ENCODE measurements at regions not wholly inside any gene's neighbourhood (a gene's known extent, or its start where the extent isn't known, plus 50 kb on each side); places are given as distances from the start of the nearest gene placed in this dataset.

- POLR2A ChIA-PET: no interaction called here
- Mint-ChIP-seq H3K27ac (no peak overlapping the region), H3K4me3 (no peak overlapping the region), H3K9me3 (peaks cover 4% of the 10 kb centered on the region), H3K36me3 (ENCODE audit: low read depth) (no peaks in the 10 kb centered on the region), H3K27me3 (peaks cover 2% of the 10 kb centered on the region), H3K4me1 (no peaks in the 10 kb centered on the region)
- CTCF ChIA-PET: no interaction called here
- no peak for DNase-seq
These were observed 74.6 kb downstream of the PDGFA start for GRCh38 chr7:445020-445419.

GRCh38 chr7:445563-446288 is 73.9 kb downstream of the PDGFA start:
- Mint-ChIP-seq H3K4me1 (no peaks in the 10 kb centered on the region), H3K36me3 (ENCODE audit: low read depth) (no peaks in the 10 kb centered on the region), H3K27ac (no peak overlapping the region), H3K9me3 (peaks cover 2% of the 10 kb centered on the region), H3K4me3 (no peak overlapping the region), H3K27me3 (peaks cover 2% of the 10 kb centered on the region)
- no peak for DNase-seq
- ChIA-PET POLR2A (no interaction called here), CTCF (no interaction called here)

- ChIA-PET POLR2A (no interaction called here), CTCF (no interaction called here)
- Mint-ChIP-seq H3K27ac (no peak overlapping the region), H3K4me1 (peaks cover 5% of the 10 kb centered on the region), H3K9me3 (no peaks in the 10 kb centered on the region), H3K27me3 (peaks cover 8% of the 10 kb centered on the region), H3K4me3 (no peak overlapping the region), H3K36me3 (ENCODE audit: low read depth) (no peaks in the 10 kb centered on the region)
- DNase-seq: no peak
These were observed 73.2 kb downstream of the PDGFA start for GRCh38 chr7:446289-446935.
